LNCaP clone FGC (cell line): ENCODE measurements at regions not wholly inside any gene's neighbourhood (a gene's known extent, or its start where the extent isn't known, plus 50 kb on each side); places are given as distances from the start of the nearest gene placed in this dataset.

Experiments
- DNase-seq: peaks from one replicate; pipeline ENCODE4 v3.0.0-alpha.2; 2011; ENCODE audit warnings: low read depth
- H3K4me3 ChIP-seq: 2 replicates; pipeline ENCODE4 v1.5.1; 2011; ENCODE audit warnings: mild to moderate bottlenecking, low read depth, low read length, control low read depth
- CTCF ChIP-seq: IDR thresholded peaks from 2 replicates; pipeline ENCODE4 v1.5.1; 2012; ENCODE audit warnings: mild to moderate bottlenecking; ENCODE audit not compliant: control insufficient read depth, insufficient read depth; ENCODE audit errors: extremely low read depth

- TF ChIP-seq CTCF, result peak; percentile 35
- DNase-seq, result no peak
- H3K4me3 ChIP-seq, result no peak overlapping the region
Measured at GRCh38 chr1:87598429-87598828, 269.7 kb downstream of the LMO4 start.

DNA sequence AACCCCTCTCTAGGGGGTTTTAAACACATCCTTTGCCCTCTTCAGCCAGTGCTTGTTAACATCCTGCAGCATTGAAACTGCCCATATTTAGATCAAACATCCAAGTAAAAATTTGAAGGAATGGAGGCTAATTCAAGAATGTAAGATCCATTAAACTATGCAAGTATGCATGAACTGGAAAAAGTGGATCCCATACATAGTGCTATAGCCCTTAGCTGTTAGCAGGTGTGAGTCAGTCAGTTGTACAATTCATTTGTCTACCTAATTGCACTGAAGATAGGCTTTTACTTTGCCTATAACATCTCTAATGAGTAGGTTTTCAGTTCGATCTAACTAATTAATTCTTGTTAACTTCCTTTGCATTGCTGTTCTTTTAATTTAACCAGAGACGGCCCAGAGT, 270.9 kb downstream of the LMO4 start:
- DNase-seq, result no peak
- H3K4me3 ChIP-seq, result no peak overlapping the region
- no peak for TF ChIP-seq CTCF

- no peak overlapping the region for H3K4me3 ChIP-seq
- no peak for TF ChIP-seq CTCF
- DNase-seq, result no peak
Measured at GRCh38 chr1:87600055-87600850, 271.6 kb downstream of the LMO4 start.

- no peak for TF ChIP-seq CTCF
- DNase-seq, result no peak
- H3K4me3 ChIP-seq, result no peak overlapping the region
Measured at GRCh38 chr1:87600854-87601253, 272.2 kb downstream of the LMO4 start.

- no peak for TF ChIP-seq CTCF
- DNase-seq, result no peak
- no peak overlapping the region for H3K4me3 ChIP-seq
Measured at GRCh38 chr1:87603626-87604025, 274.9 kb downstream of the LMO4 start.

GRCh38 chr1:87612956-87613355, 284.3 kb downstream of the LMO4 start:
- no peak overlapping the region for H3K4me3 ChIP-seq
- no peak for DNase-seq
- no peak for TF ChIP-seq CTCF

DNA sequence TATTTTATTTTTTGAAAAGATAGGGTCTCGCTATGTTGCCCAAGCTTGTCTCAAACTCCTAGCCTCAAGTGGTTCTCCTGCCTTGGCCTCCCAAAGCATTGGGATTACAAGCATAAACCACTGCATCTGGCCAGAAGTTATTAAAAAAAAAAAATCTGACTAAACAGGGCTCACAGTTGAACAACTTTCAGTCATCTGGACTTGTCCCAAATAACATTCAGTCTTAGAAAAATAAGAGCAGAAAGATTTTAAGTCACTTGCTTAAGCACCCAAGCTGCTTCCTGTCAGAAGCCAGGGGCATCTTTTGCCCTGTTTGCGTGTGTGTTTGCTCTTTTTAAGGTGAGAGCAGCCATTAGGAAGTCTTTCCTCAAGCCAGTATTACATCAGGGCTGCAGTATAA, 286.8 kb downstream of the LMO4 start:
- H3K4me3 ChIP-seq, result no peak overlapping the region
- TF ChIP-seq CTCF, result no peak
- no peak for DNase-seq
